Adipocyte (in vitro differentiated cells): ENCODE measurements at regions not wholly inside any gene's neighbourhood (a gene's known extent, or its start where the extent isn't known, plus 50 kb on each side); places are given as distances from the start of the nearest gene placed in this dataset.
"Not testable (repeated sequence)": the region's sequence is repeated elsewhere in the genome, so short reads cannot be mapped to it uniquely, and the experiment has no call there.

Experiments used
- DNase-seq: peaks from one replicate; pipeline ENCODE4 v3.0.0-alpha.2; 2015; ENCODE audit warnings: low read depth
- H3K27me3 ChIP-seq: replicated peaks from 2 replicates; pipeline ENCODE4 v1.7.0; 2013; ENCODE audit warnings: mild to moderate bottlenecking, low read length, moderate library complexity; ENCODE audit not compliant: control insufficient read depth, insufficient read depth
- H3K36me3 ChIP-seq: 2 replicates; pipeline ENCODE4 v1.7.0; 2013; ENCODE audit warnings: low read length, mild to moderate bottlenecking, moderate library complexity; ENCODE audit not compliant: control insufficient read depth, insufficient read depth, severe bottlenecking
- H3K4me1 ChIP-seq: 2 replicates; pipeline ENCODE4 v1.7.0; 2013; ENCODE audit warnings: mild to moderate bottlenecking, low read length, moderate library complexity; ENCODE audit not compliant: control insufficient read depth, insufficient read depth
- H3K4me3 ChIP-seq: 2 replicates; pipeline ENCODE4 v1.7.0; 2013; ENCODE audit warnings: mild to moderate bottlenecking, low read length, moderate library complexity
- H3K9ac ChIP-seq: 2 replicates; pipeline ENCODE4 v1.7.0; 2013; ENCODE audit warnings: mild to moderate bottlenecking, low read length, moderate library complexity
- H3K9me3 ChIP-seq: 2 replicates; pipeline ENCODE4 v1.7.0; 2013; ENCODE audit warnings: mild to moderate bottlenecking, low read length, moderate library complexity; ENCODE audit not compliant: control insufficient read depth

DNA sequence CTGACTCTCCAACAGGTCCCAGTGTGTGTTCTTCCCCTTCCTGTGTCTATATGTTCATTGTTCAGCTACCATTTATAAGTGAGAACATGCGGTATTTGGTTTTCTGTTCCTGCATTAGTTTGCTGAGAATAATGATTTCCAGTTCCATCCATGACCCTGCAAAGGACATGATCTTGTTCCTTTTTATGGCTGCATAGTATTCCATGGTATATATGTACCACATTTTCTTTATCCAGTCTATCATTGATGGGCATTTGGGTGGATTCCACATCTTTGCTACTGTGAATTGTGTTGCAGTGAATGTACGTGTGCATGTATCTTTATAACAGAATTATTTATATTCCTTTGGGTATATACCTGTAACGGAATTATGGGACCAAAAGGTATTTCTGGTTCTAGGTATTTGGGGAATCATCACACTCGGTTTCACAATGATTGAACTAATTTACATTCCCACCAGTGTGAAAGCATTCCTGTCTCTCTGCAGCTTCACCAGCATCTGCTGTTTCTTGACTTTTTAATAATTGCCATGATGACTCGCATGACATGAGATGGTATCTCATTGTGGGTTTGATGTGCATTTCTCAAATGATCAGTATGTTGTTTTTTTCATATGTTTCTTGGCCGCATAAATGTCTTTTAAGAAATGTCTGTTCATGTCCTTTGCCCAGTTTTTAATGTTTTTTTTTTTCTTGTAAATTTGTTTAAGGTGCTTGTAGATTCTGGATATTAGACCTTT, 60.2 kb downstream of the LSMEM1 start:
- no peaks in the 10 kb centered on the region for H3K36me3 ChIP-seq
- H3K9me3 ChIP-seq, result peaks cover 9% of the 10 kb centered on the region
- DNase-seq, result no peak
- H3K4me1 ChIP-seq, result peaks cover 14% of the 10 kb centered on the region
- H3K27me3 ChIP-seq, result no peaks in the 10 kb centered on the region
- no peak overlapping the region for H3K4me3 ChIP-seq
- H3K9ac ChIP-seq, result no peak overlapping the region

- Histone ChIP-seq H3K4me1 (peaks cover 10% of the 10 kb centered on the region), H3K27me3 (peaks cover 10% of the 10 kb centered on the region), H3K9me3 (peaks cover 9% of the 10 kb centered on the region), H3K4me3 (no peak overlapping the region), H3K36me3 (no peaks in the 10 kb centered on the region), H3K9ac (no peak overlapping the region)
- DNase-seq, result no peak
Measured at GRCh38 chr7:112546723-112547513, 66.1 kb downstream of the LSMEM1 start.

- Histone ChIP-seq H3K27me3 (peaks cover 10% of the 10 kb centered on the region), H3K9ac (no peak overlapping the region), H3K4me3 (no peak overlapping the region), H3K9me3 (peaks cover 9% of the 10 kb centered on the region), H3K36me3 (no peaks in the 10 kb centered on the region), H3K4me1 (peaks cover 10% of the 10 kb centered on the region)
- DNase-seq, result peak; percentile 20
Measured at GRCh38 chr7:112547916-112548315, 67.1 kb downstream of the LSMEM1 start.

DNA sequence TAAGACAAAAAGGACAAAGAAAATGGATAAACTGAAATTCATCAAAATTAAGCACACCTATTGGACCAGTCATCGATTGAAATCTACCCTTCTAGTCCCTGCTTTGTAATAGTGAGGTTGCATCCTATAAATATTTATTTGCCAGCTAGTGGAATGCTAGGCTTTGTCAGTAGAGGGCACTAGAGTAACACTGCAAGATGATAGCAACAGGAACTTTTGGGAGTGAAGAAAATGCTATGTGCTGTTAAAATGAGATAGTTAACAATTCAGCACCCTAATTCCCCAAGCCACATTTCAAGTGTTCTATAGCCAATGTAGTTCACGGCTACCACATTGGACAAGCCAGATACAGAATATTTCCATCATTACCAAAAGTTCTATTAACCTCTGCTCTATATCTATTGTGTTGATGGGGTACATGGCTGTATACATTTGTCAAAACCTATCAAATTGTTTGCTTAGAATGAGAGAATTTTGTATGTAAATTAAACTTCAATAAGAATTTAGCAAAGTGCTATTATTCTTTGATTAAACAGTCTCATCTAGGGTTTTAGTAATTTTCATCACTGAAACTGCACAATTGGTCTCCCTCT, 69.8 kb downstream of the LSMEM1 start:
- Histone ChIP-seq H3K9ac (no peak overlapping the region), H3K27me3 (peaks cover 10% of the 10 kb centered on the region), H3K4me3 (no peak overlapping the region), H3K36me3 (no peaks in the 10 kb centered on the region), H3K4me1 (peaks cover 10% of the 10 kb centered on the region), H3K9me3 (no peaks in the 10 kb centered on the region)
- DNase-seq, result peak; percentile 87

DNA sequence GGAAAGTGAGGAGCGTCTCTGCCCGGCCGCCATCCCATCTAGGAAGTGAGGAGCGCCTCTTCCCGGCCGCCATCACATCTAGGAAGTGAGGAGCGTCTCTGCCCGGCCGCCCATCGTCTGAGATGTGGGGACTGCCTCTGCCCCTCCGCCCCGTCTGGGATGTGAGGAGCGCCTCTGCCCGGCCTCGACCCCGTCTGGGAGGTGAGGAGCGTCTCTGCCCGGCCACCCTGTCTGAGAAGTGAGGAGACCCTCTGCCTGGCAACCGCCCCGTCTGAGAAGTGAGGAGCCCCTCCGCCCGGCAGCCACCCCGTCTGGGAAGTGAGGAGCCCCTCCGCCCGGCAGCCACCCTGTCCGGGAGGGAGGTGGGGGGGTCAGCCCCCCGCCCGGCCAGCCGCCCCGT, 70.7 kb downstream of the LSMEM1 start:
- DNase-seq, H3K4me3 ChIP-seq, H3K36me3 ChIP-seq, H3K27me3 ChIP-seq, H3K9ac ChIP-seq, H3K9me3 ChIP-seq: not testable (repeated sequence)
- H3K4me1 ChIP-seq, result peaks cover 10% of the 10 kb centered on the region

- no peak for DNase-seq
- no peaks in the 10 kb centered on the region for H3K36me3 ChIP-seq
- H3K4me3 ChIP-seq, result no peak overlapping the region
- H3K4me1 ChIP-seq, result no peaks in the 10 kb centered on the region
- no peaks in the 10 kb centered on the region for H3K9me3 ChIP-seq
- no peaks in the 10 kb centered on the region for H3K27me3 ChIP-seq
- no peak overlapping the region for H3K9ac ChIP-seq
Measured at GRCh38 chr7:112554591-112554990, 73.8 kb downstream of the LSMEM1 start.

GRCh38 chr7:112556633-112557032, 75.8 kb downstream of the LSMEM1 start:
- H3K9me3 ChIP-seq, result no peaks in the 10 kb centered on the region
- no peaks in the 10 kb centered on the region for H3K4me1 ChIP-seq
- H3K9ac ChIP-seq, result no peak overlapping the region
- no peak overlapping the region for H3K4me3 ChIP-seq
- no peak for DNase-seq
- H3K36me3 ChIP-seq, result no peaks in the 10 kb centered on the region
- no peaks in the 10 kb centered on the region for H3K27me3 ChIP-seq

DNA sequence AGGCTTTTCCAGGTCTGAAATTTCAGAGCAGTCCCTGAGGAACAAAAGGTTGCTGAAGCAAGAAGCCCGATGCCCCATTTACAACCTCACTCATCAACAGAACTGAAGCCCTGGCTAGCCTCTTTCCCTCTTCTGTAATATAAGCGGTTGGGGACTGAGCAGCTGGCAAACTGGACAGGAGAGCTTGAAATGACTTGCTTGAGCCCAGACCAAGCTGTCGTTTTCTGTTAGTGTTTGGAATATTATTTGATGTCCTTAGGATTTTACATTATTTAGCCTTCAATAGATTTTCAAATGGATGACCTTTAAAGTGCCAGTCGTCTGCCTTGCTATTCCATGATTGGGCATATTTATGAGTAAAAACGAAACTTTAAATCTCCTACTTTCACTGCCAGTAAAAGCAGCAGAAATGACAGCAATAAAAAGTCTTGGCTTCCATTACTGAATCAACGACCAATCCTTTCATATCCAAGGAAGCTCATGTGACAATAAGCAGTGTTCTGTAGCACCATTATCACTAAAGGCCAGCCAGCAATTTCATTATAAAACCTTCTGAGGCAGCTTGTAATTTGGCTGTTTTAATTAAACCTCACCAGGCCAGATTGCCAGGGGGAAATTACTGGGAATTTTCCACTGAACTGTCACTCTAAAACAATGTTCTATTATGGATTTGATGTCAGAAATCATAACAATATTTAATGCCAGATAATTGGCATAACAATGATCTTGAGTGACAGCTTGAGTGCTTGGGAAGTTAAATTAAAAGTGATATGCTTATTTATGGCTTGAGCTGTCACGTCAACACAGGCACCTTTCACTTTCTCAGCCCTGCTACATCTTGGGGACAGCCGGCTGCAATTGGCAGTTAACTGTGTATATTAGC, 85.9 kb downstream of the LSMEM1 start:
- DNase-seq, result no peak
- no peak overlapping the region for H3K9ac ChIP-seq
- peak overlapping the region; percentile 61 for H3K4me3 ChIP-seq
- H3K36me3 ChIP-seq, result no peaks in the 10 kb centered on the region
- no peaks in the 10 kb centered on the region for H3K4me1 ChIP-seq
- no peaks in the 10 kb centered on the region for H3K9me3 ChIP-seq
- H3K27me3 ChIP-seq, result no peaks in the 10 kb centered on the region

- Histone ChIP-seq H3K4me3 (no peak overlapping the region), H3K27me3 (no peaks in the 10 kb centered on the region), H3K9me3 (no peaks in the 10 kb centered on the region), H3K9ac (no peak overlapping the region), H3K4me1 (no peaks in the 10 kb centered on the region), H3K36me3 (no peaks in the 10 kb centered on the region)
- no peak for DNase-seq
Measured at GRCh38 chr7:112567388-112567787, 86.6 kb downstream of the LSMEM1 start.

DNA sequence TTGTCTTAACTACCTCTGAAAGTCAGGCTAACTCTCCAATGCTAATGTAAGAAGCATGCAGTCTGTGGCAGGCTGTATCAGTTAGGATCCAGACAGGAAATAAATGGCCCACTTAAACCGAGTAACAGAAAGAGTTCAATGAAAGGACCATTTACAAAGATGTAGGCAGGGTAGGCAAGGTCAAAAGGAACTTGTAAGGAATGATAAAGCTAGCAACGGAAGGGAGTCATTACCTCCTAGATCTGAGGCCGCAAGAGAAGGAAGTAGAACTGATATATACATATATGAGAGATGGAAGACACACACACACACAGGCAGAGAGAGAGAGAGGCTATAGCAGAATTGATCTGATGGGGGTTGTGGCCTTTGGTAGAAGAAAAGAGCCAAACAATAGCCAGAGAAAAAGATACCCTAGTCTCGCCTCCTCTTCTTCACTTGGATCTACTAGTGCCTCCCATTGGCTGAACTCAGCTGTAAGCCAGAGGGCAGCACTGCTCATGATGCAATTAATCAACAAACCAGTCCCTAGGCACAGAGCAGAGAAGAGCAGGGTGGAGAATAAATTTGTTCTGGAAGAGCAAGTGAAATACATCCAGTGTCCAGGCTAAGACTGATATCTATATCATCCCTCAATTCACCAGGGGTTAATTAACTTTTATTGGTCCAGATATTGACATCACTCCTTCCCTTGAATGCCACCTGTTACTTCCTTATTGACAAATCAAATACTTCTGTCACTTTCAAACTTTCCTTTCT, 91.2 kb downstream of the LSMEM1 start:
- Histone ChIP-seq H3K9ac (no peak overlapping the region), H3K4me3 (no peak overlapping the region), H3K4me1 (no peaks in the 10 kb centered on the region), H3K9me3 (no peaks in the 10 kb centered on the region), H3K36me3 (no peaks in the 10 kb centered on the region), H3K27me3 (no peaks in the 10 kb centered on the region)
- DNase-seq, result no peak
